Astrocyte (in vitro differentiated cells and primary cell): ENCODE measurements at regions not wholly inside any gene's neighbourhood (a gene's known extent, or its start where the extent isn't known, plus 50 kb on each side); places are given as distances from the start of the nearest gene placed in this dataset.
"Not testable (repeated sequence)": the region's sequence is repeated elsewhere in the genome, so short reads cannot be mapped to it uniquely, and the experiment has no call there.

ENCODE experiments used
- DNase-seq: peaks from one replicate; pipeline ENCODE4 v3.0.0-alpha.2; 2010; ENCODE audit warnings: low read depth
- FAIRE-seq: peaks from 2 replicates; lab custom pipeline; 2011; peaks lifted over from hg19 to GRCh38; lab: Jason Lieb, UNC
- H2AFZ ChIP-seq: 2 replicates; pipeline ENCODE4 v1.6.0; 2012; ENCODE audit warnings: low read depth, low read length, inconsistent platforms
- H3K27ac ChIP-seq: 2 replicates; pipeline ENCODE4 v1.5.1; 2011; ENCODE audit warnings: low read depth, low read length, inconsistent platforms
- H3K27me3 ChIP-seq: 2 replicates; pipeline ENCODE4 v1.6.0; 2011; ENCODE audit warnings: low read length, inconsistent platforms; ENCODE audit not compliant: insufficient read depth
- H3K36me3 ChIP-seq: 2 replicates; pipeline ENCODE4 v1.5.1; 2011; ENCODE audit warnings: low read length, inconsistent platforms; ENCODE audit not compliant: insufficient read depth
- H3K4me1 ChIP-seq: 2 replicates; pipeline ENCODE4 v1.5.1; 2011; ENCODE audit warnings: low read length, inconsistent platforms; ENCODE audit not compliant: insufficient read depth
- H3K4me2 ChIP-seq: 2 replicates; pipeline ENCODE4 v1.6.0; 2012; ENCODE audit warnings: low read length, inconsistent platforms
- H3K4me3 ChIP-seq: 2 replicates; pipeline ENCODE4 v1.5.1; 2011; ENCODE audit warnings: low read depth, mild to moderate bottlenecking, low read length, inconsistent platforms; ENCODE audit not compliant: insufficient read depth
- H3K79me2 ChIP-seq: 2 replicates; pipeline ENCODE4 v1.6.0; 2012; ENCODE audit warnings: mild to moderate bottlenecking, low read length, inconsistent platforms; ENCODE audit not compliant: insufficient read depth
- H3K9ac ChIP-seq: 2 replicates; pipeline ENCODE4 v1.6.0; 2012; ENCODE audit warnings: mild to moderate bottlenecking, low read length, inconsistent platforms
- H3K9me3 ChIP-seq: 2 replicates; pipeline ENCODE4 v1.5.1; 2012; ENCODE audit warnings: low read depth, mild to moderate bottlenecking, low read length, inconsistent platforms; ENCODE audit not compliant: insufficient read depth
- H4K20me1 ChIP-seq: 2 replicates; pipeline ENCODE4 v1.6.0; 2012; ENCODE audit warnings: low read length, inconsistent platforms; ENCODE audit not compliant: insufficient read depth
- H3K27ac Mint-ChIP-seq: one replicate; pipeline ENCODE4 v1.8.0; 2021; ENCODE audit warnings: mild to moderate bottlenecking, mixed read lengths; ENCODE audit not compliant: unreplicated experiment
- H3K27me3 Mint-ChIP-seq: one replicate; pipeline ENCODE4 v1.8.0; 2021; ENCODE audit warnings: low read depth, mixed read lengths; ENCODE audit not compliant: unreplicated experiment
- H3K36me3 Mint-ChIP-seq: one replicate; pipeline ENCODE4 v1.8.0; 2021; ENCODE audit warnings: low read depth, mixed read lengths; ENCODE audit not compliant: unreplicated experiment
- H3K4me1 Mint-ChIP-seq: one replicate; pipeline ENCODE4 v1.8.0; 2021; ENCODE audit warnings: low read depth, mixed read lengths; ENCODE audit not compliant: unreplicated experiment
- H3K4me3 Mint-ChIP-seq: one replicate; pipeline ENCODE4 v1.8.0; 2021; ENCODE audit warnings: mild to moderate bottlenecking, moderate library complexity, mixed read lengths; ENCODE audit not compliant: unreplicated experiment
- H3K9me3 Mint-ChIP-seq: one replicate; pipeline ENCODE4 v1.8.0; 2021; ENCODE audit warnings: mild to moderate bottlenecking, mixed read lengths; ENCODE audit not compliant: unreplicated experiment
- EZH2 ChIP-seq: IDR thresholded peaks from 2 replicates; pipeline ENCODE4 v1.6.1; 2012; ENCODE audit warnings: mild to moderate bottlenecking, low read length, inconsistent platforms; ENCODE audit not compliant: insufficient read depth
- TF ChIP-seq, protein P1 (sequence below): IDR thresholded peaks from 2 replicates; pipeline ENCODE4 v1.5.1; 2011; ENCODE audit warnings: low read depth, mild to moderate bottlenecking, inconsistent platforms, low read length, moderate library complexity; ENCODE audit not compliant: insufficient read depth

DNA sequence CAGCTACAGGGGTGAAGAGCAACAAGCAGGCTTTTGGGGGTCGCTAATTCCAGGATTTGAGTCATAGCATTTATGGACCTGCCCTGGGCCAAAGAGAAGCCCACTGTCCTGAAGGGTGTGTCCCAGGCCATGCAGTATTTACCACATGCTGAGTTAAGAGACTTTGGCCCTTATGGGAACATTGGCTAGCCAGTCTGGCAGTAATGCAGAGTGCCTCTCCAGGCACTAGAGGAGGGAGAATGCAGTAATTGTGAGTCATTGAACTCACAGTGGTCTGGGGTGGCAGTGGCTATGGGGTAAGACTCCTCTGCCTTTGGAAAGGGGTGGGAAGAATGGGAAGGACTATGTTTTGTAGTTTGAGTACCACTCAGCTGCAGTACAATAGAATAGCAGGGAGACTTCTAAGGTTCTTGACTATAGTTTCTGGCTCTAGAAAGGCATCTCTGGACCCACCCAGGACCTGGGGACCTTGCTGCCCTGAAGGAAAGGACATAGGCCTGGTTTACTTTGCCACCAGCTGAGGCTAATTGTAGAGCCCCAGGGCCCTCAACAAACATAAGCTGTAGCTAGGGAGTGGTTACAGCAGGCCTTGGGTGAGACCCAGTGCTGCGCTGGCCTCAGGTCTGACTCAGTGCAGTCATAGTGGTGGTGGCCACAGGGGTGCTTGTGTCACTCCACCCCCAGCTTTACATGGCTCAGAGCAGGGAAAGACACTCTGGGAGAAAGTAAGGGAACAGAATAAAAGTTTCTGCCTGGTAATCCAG is 520.9 kb downstream of the HTR1B start:
- no peaks in the 10 kb centered on the region for H3K9me3 ChIP-seq
- H3K27ac Mint-ChIP-seq, result no peak overlapping the region
- H3K27me3 Mint-ChIP-seq, result no peaks in the 10 kb centered on the region
- H3K4me1 ChIP-seq, result no peaks in the 10 kb centered on the region
- TF ChIP-seq, protein P1, sequence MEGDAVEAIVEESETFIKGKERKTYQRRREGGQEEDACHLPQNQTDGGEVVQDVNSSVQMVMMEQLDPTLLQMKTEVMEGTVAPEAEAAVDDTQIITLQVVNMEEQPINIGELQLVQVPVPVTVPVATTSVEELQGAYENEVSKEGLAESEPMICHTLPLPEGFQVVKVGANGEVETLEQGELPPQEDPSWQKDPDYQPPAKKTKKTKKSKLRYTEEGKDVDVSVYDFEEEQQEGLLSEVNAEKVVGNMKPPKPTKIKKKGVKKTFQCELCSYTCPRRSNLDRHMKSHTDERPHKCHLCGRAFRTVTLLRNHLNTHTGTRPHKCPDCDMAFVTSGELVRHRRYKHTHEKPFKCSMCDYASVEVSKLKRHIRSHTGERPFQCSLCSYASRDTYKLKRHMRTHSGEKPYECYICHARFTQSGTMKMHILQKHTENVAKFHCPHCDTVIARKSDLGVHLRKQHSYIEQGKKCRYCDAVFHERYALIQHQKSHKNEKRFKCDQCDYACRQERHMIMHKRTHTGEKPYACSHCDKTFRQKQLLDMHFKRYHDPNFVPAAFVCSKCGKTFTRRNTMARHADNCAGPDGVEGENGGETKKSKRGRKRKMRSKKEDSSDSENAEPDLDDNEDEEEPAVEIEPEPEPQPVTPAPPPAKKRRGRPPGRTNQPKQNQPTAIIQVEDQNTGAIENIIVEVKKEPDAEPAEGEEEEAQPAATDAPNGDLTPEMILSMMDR, result no peak
- TF ChIP-seq EZH2, result no peak
- peaks cover 6% of the 10 kb centered on the region for H3K4me1 Mint-ChIP-seq
- H3K79me2 ChIP-seq, result no peaks in the 10 kb centered on the region
- no peak overlapping the region for H2AFZ ChIP-seq
- H3K9ac ChIP-seq, result no peak overlapping the region
- peaks cover 5% of the 10 kb centered on the region for H3K9me3 Mint-ChIP-seq
- no peak overlapping the region for H3K4me3 Mint-ChIP-seq
- H4K20me1 ChIP-seq, result no peaks in the 10 kb centered on the region
- FAIRE-seq, result no peak
- DNase-seq, result no peak
- no peaks in the 10 kb centered on the region for H3K36me3 ChIP-seq
- H3K4me3 ChIP-seq, result no peak overlapping the region
- H3K4me2 ChIP-seq, result no peak overlapping the region
- H3K27ac ChIP-seq, result no peak overlapping the region
- H3K36me3 Mint-ChIP-seq, result peaks cover 2% of the 10 kb centered on the region
- H3K27me3 ChIP-seq, result no peaks in the 10 kb centered on the region

DNA sequence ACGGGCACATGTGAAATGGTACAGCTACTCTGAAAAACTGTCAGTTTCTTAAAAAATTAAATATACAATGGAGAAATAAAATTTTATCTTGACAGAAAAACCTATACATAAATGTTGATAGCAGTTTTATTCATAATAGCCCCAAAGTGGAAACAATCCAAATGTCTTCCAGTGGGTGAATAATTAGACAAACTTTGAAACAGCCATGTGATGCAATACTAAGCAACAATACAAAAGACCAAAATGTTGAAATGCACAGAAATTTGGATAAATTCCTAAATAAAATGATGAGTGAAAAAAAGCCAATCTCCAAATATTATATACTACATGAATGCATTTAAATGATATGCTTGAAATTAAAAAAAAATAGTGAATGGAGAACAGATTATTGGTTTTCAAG is 523.1 kb downstream of the HTR1B start:
- FAIRE-seq, result no peak
- Histone ChIP-seq H3K9me3 (no peaks in the 10 kb centered on the region), H3K27me3 (no peaks in the 10 kb centered on the region), H3K27ac (no peak overlapping the region), H2AFZ (no peak overlapping the region), H4K20me1 (no peaks in the 10 kb centered on the region), H3K4me3 (no peak overlapping the region), H3K9ac (no peak overlapping the region), H3K36me3 (no peaks in the 10 kb centered on the region), H3K4me1 (no peaks in the 10 kb centered on the region), H3K79me2 (no peaks in the 10 kb centered on the region), H3K4me2 (no peak overlapping the region)
- peaks cover 6% of the 10 kb centered on the region for H3K4me1 Mint-ChIP-seq
- TF ChIP-seq, protein P1, result no peak
- TF ChIP-seq EZH2, result no peak
- peaks cover 5% of the 10 kb centered on the region for H3K9me3 Mint-ChIP-seq
- DNase-seq, result no peak
- H3K27ac Mint-ChIP-seq, result no peak overlapping the region
- H3K27me3 Mint-ChIP-seq, result no peaks in the 10 kb centered on the region
- H3K36me3 Mint-ChIP-seq, result peaks cover under 1% of the 10 kb centered on the region
- no peak overlapping the region for H3K4me3 Mint-ChIP-seq

DNA sequence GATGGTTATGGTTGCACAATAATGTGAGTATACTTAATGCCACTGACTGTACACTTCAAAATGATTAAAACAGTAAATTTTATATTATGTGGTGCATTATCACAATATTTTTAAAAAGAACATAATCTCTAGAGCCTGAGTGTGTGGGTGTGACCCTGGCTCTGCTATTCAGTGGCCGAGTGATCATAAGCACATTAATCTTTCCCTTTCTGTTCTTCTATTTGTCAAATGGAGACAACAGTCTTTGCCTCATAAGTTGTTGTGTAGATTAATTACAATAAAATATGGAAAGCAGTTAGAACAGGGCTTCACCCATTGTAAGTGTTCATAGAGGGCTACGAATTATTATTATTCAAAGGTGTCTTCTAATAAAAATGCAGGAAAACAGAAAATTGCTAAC is 548.6 kb downstream of the HTR1B start:
- Histone ChIP-seq H2AFZ (no peak overlapping the region), H3K36me3 (no peaks in the 10 kb centered on the region), H3K4me2 (no peak overlapping the region), H4K20me1 (no peaks in the 10 kb centered on the region), H3K9me3 (no peaks in the 10 kb centered on the region), H3K27me3 (no peaks in the 10 kb centered on the region), H3K9ac (no peak overlapping the region), H3K27ac (no peak overlapping the region), H3K4me1 (no peaks in the 10 kb centered on the region), H3K4me3 (no peak overlapping the region), H3K79me2 (no peaks in the 10 kb centered on the region)
- Mint-ChIP-seq H3K4me3 (no peak overlapping the region), H3K4me1 (peaks cover 2% of the 10 kb centered on the region), H3K27me3 (no peaks in the 10 kb centered on the region), H3K36me3 (no peaks in the 10 kb centered on the region), H3K27ac (no peak overlapping the region), H3K9me3 (no peaks in the 10 kb centered on the region)
- TF ChIP-seq EZH2, result no peak
- TF ChIP-seq, protein P1, result no peak
- FAIRE-seq (no peak), DNase-seq (no peak)

DNA sequence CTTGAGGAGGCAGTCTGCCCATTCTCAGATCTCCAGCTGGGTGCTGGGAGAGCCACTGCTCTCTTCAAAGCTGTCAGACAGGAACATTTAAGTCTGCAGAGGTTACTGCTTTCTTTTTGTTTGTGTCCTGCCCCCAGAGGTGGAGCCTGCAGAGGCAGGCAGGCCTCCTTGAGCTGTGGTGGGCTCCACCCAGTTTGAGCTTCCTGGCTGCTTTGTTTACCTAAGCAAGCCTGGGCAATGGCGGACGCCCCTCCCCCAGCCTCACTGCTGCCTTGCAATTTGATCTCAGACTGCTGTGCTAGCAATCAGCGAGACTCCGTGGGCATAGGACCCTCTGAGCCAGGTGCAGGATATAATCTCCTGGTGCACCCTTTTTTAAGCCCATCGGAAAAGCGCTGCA is 557.8 kb downstream of the HTR1B start:
- not testable (repeated sequence) for H3K4me3 ChIP-seq, DNase-seq, H3K4me2 ChIP-seq, H3K9ac ChIP-seq, H3K79me2 ChIP-seq, H3K27ac ChIP-seq, H3K36me3 ChIP-seq, H3K9me3 Mint-ChIP-seq, H3K4me1 Mint-ChIP-seq, H3K4me1 ChIP-seq, FAIRE-seq, H3K4me3 Mint-ChIP-seq, H3K27me3 Mint-ChIP-seq, H3K36me3 Mint-ChIP-seq, H3K27ac Mint-ChIP-seq, H2AFZ ChIP-seq, H4K20me1 ChIP-seq, H3K9me3 ChIP-seq, H3K27me3 ChIP-seq
